22Rv1 (cell line): ENCODE measurements at regions not wholly inside any gene's neighbourhood (a gene's known extent, or its start where the extent isn't known, plus 50 kb on each side); places are given as distances from the start of the nearest gene placed in this dataset.
"Not testable (repeated sequence)": the region's sequence is repeated elsewhere in the genome, so short reads cannot be mapped to it uniquely, and the experiment has no call there.

ENCODE experiments used
- H3K27ac ChIP-seq: fragments of 450-650 bp; 2 replicates; pipeline ENCODE4 v1.5.1; 2017
- ZFX ChIP-seq: fragments of 450-650 bp; IDR thresholded peaks from 2 replicates; pipeline ENCODE4 v1.6.1; 2017; ENCODE audit warnings: antibody characterized with exemption, borderline replicate concordance
- TF ChIP-seq, protein P1 (sequence below): fragments of 450-650 bp; IDR thresholded peaks from 2 replicates; pipeline ENCODE4 v1.5.1; 2017; ENCODE audit warnings: mild to moderate bottlenecking

- TF ChIP-seq, protein P1, sequence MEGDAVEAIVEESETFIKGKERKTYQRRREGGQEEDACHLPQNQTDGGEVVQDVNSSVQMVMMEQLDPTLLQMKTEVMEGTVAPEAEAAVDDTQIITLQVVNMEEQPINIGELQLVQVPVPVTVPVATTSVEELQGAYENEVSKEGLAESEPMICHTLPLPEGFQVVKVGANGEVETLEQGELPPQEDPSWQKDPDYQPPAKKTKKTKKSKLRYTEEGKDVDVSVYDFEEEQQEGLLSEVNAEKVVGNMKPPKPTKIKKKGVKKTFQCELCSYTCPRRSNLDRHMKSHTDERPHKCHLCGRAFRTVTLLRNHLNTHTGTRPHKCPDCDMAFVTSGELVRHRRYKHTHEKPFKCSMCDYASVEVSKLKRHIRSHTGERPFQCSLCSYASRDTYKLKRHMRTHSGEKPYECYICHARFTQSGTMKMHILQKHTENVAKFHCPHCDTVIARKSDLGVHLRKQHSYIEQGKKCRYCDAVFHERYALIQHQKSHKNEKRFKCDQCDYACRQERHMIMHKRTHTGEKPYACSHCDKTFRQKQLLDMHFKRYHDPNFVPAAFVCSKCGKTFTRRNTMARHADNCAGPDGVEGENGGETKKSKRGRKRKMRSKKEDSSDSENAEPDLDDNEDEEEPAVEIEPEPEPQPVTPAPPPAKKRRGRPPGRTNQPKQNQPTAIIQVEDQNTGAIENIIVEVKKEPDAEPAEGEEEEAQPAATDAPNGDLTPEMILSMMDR, result no peak
- TF ChIP-seq ZFX, result no peak
- H3K27ac ChIP-seq, result no peak overlapping the region
These were observed 131.0 kb upstream of the NPY start for GRCh38 chr7:24152877-24153472.

DNA sequence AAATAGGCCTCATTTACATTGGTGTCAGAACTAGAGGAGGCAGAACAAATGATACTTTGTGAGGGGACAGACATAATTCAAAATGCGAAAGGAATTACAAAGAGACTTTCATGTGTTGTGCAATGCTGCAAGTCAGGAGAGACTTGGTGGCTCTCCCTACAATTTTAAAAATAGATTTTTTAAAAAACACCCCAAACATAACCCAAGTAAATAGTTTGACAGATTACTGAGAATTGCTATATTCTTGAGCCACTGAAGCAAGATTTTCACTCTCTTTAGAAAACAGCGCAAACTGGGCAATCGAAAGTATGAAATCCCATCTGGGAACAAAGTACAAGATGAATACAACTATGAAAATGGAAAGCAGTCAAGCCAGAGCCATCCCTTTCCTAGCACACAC is 126.3 kb upstream of the NPY start:
- H3K27ac ChIP-seq, result no peak overlapping the region
- no peak for TF ChIP-seq ZFX
- TF ChIP-seq, protein P1, result no peak

DNA sequence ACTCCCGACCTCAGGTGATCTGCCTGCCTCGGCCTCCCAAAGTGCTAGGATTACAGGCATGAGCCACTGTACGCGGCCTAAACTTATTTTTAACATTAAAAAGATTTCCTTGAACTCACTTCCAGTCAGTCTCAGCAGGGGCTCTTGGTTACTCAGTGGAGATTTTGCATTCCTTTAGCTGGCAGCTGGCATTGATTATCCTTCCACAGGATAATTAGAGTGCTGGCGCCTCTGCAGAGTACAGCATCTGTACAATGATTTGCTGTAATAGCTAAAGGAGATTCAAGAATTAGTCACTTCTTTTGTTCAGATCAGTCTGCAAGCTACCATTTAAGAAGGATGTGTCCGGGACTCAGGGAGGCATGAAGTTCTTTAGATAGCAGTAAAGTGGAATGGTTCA is 125.0 kb upstream of the NPY start:
- H3K27ac ChIP-seq, result no peak overlapping the region
- TF ChIP-seq, protein P1, result no peak
- no peak for TF ChIP-seq ZFX

DNA sequence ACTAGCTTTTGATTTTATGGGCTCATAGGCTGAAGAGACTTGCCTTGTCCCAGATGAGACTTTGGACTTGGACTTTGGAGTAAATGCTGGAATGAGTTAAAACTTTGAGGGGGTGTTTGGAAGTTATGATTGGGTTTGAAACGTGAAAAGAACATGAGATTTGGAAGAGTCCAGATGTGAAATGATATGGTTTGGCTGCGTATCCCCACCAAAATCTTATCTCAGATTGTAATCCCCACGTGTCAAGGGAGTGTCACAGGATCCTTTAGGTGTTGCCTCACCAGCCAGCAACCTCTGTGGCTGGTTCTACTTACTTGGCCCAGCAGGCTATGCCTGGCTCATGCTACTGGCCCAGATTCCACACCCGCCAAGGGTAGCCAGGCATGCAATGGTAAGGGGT is 119.6 kb upstream of the NPY start:
- TF ChIP-seq, protein P1, result no peak
- no peak for TF ChIP-seq ZFX
- H3K27ac ChIP-seq, result no peak overlapping the region

- H3K27ac ChIP-seq, result no peak overlapping the region
- no peak for TF ChIP-seq ZFX
- TF ChIP-seq, protein P1, result no peak
These were observed 114.8 kb upstream of the NPY start for GRCh38 chr7:24169077-24169624.

DNA sequence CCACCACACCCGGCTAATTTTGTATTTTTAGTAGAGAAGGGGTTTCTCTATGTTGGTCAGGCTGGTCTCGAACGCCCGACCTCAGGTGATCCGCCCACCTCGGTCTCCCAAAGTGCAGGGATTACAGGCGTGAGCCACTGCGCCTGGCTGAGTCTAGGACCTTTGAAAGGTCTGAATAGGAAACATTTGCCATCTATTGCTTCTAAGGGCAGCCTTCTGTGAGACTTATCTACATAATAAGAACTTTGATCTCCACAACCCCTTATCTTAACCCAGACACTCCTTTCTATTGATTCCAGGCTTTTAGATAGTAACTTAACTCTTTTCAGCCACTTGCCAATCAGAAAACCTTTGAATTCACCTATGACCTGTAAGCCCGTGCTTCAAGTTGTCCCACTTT is 112.0 kb upstream of the NPY start:
- not testable (repeated sequence) for H3K27ac ChIP-seq

- H3K27ac ChIP-seq, result no peak overlapping the region
These were observed 111.1 kb upstream of the NPY start for GRCh38 chr7:24172856-24173255.

More at GRCh38 chr7:24172856-24173255, 111.1 kb upstream of the NPY start:
- TF ChIP-seq, protein P1, result no peak
- no peak for TF ChIP-seq ZFX
